AG04450 (cell line): ENCODE measurements at regions not wholly inside any gene's neighbourhood (a gene's known extent, or its start where the extent isn't known, plus 50 kb on each side); places are given as distances from the start of the nearest gene placed in this dataset.

Experiments used
- CTCF ChIA-PET: fragments of 300-600, 350-600 bp; formaldehyde crosslinking; extraction: SDS; loops from one replicate; lab custom pipeline; 2022; ENCODE audit warnings: antibody characterized with exemption, inconsistent platforms; lab: Charles Lee
- POLR2A ChIA-PET: fragments of 350-600 bp; formaldehyde crosslinking; extraction: SDS; loops from one replicate; lab custom pipeline; 2021; ENCODE audit warnings: antibody characterized with exemption, inconsistent platforms; lab: Yijun Ruan, JAX
- DNase-seq: peaks from one replicate; pipeline ENCODE4 v3.0.0-alpha.2; 2011; ENCODE audit warnings: low read depth, low spot score
- H3K27ac ChIP-seq: one replicate; pipeline ENCODE4 v1.5.1; 2012; ENCODE audit warnings: low read depth, low read length, control low read depth
- H3K27me3 ChIP-seq: one replicate; pipeline ENCODE4 v1.6.0; 2012; ENCODE audit warnings: low read length; ENCODE audit not compliant: control insufficient read depth, insufficient read depth
- H3K4me3 ChIP-seq: 2 replicates; pipeline ENCODE4 v1.5.1; 2011; ENCODE audit warnings: mild to moderate bottlenecking, low read depth, low read length, control low read depth
- H3K9me3 ChIP-seq: 2 replicates; pipeline ENCODE4 v1.5.1; 2012; ENCODE audit warnings: low read length; ENCODE audit not compliant: control insufficient read depth, insufficient read depth
- CTCF ChIP-seq: IDR thresholded peaks from 2 replicates; pipeline ENCODE4 v1.5.1; 2011; ENCODE audit warnings: low read depth, low read length, control low read depth, inconsistent platforms

GRCh38 chr6:19731282-19731681 lies 105.9 kb upstream of the ID4 start:
- Histone ChIP-seq H3K4me3 (no peak overlapping the region), H3K27me3 (no peaks in the 10 kb centered on the region), H3K9me3 (no peaks in the 10 kb centered on the region), H3K27ac (no peak overlapping the region)
- ChIA-PET POLR2A (no interaction called here), CTCF (no interaction called here)
- peak; percentile 59 for DNase-seq
- no peak for TF ChIP-seq CTCF

GRCh38 chr6:19734061-19734460 lies 103.1 kb upstream of the ID4 start:
- POLR2A ChIA-PET = interaction anchor here (0.6 to 1.5 kb wide), 2 partner anchors 23 to 303 kb away, joined by 3 read pairs; no protein-coding TSS in a partner anchor
- Histone ChIP-seq H3K27ac (no peak overlapping the region), H3K4me3 (no peak overlapping the region), H3K9me3 (no peaks in the 10 kb centered on the region), H3K27me3 (no peaks in the 10 kb centered on the region)
- CTCF ChIA-PET = no interaction called here
- DNase-seq = no peak
- TF ChIP-seq CTCF = no peak

GRCh38 chr6:19734519-19734918 lies 102.7 kb upstream of the ID4 start:
- Histone ChIP-seq H3K4me3 (no peak overlapping the region), H3K27ac (no peak overlapping the region), H3K9me3 (no peaks in the 10 kb centered on the region), H3K27me3 (no peaks in the 10 kb centered on the region)
- no peak for TF ChIP-seq CTCF
- DNase-seq = no peak
- POLR2A ChIA-PET = interaction anchor here (0.6 to 0.7 kb wide), 2 partner anchors 69 to 303 kb away, joined by 3 to 4 read pairs; no protein-coding TSS in a partner anchor
- CTCF ChIA-PET = no interaction called here

- Histone ChIP-seq H3K9me3 (no peaks in the 10 kb centered on the region), H3K27me3 (no peaks in the 10 kb centered on the region), H3K4me3 (no peak overlapping the region), H3K27ac (no peak overlapping the region)
- ChIA-PET CTCF (no interaction called here), POLR2A (no interaction called here)
- TF ChIP-seq CTCF = no peak
- DNase-seq = no peak
These were observed 101.1 kb upstream of the ID4 start for GRCh38 chr6:19736066-19736465.

- POLR2A ChIA-PET = no interaction called here
- CTCF ChIA-PET = interaction anchor here (0.7 kb wide), 1 partner anchor 27 kb away, joined by 6 read pairs; no protein-coding TSS in a partner anchor
- H3K9me3 ChIP-seq = no peaks in the 10 kb centered on the region
- no peak overlapping the region for H3K4me3 ChIP-seq
- no peak for TF ChIP-seq CTCF
- H3K27me3 ChIP-seq = no peaks in the 10 kb centered on the region
- no peak overlapping the region for H3K27ac ChIP-seq
- no peak for DNase-seq
These were observed 99.2 kb upstream of the ID4 start for GRCh38 chr6:19738010-19738409.
